ENCODE measurements at regions not wholly inside any gene's neighbourhood (a gene's known extent, or its start where the extent isn't known, plus 50 kb on each side); places are given as distances from the start of the nearest gene placed in this dataset.

GRCh38 chr7:42453931-42454361 is 216.9 kb upstream of the GLI3 start:
- no peak for DNase-seq (ENCODE audit: low read depth, low spot score)

GRCh38 chr7:42452356-42452755 is 215.3 kb upstream of the GLI3 start:
- DNase-seq (ENCODE audit: low read depth, low spot score): no peak

GRCh38 chr7:42449431-42449830 is 212.4 kb upstream of the GLI3 start:
- no peak for DNase-seq (ENCODE audit: low read depth, low spot score)

GRCh38 chr7:42448901-42449300 is 211.9 kb upstream of the GLI3 start:
- DNase-seq (ENCODE audit: low read depth, low spot score): no peak

- DNase-seq (ENCODE audit: low read depth, low spot score): no peak
Measured at GRCh38 chr7:42445691-42446090, 208.7 kb upstream of the GLI3 start.

DNA sequence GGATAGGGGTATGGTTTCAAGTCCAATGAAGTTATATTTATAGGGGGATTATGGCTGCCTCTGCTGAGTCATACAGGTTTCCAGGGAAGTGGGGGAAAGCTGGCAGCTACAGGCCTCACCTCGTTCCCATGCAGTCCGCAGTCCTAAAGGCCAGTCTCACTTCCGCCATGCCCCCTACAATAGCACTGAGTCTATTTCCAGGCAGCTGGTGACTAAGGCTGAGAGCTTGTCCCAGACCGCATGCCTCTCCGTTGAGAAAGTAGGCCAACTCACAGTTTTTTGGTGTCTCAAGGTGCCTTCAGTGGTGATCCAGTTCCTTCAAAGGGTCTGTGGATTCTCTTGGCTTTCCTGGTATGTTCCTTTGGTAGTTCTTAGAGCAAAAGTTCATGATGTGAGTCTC is 203.9 kb upstream of the GLI3 start:
- no peak for DNase-seq (ENCODE audit: low read depth, low spot score)

DNA sequence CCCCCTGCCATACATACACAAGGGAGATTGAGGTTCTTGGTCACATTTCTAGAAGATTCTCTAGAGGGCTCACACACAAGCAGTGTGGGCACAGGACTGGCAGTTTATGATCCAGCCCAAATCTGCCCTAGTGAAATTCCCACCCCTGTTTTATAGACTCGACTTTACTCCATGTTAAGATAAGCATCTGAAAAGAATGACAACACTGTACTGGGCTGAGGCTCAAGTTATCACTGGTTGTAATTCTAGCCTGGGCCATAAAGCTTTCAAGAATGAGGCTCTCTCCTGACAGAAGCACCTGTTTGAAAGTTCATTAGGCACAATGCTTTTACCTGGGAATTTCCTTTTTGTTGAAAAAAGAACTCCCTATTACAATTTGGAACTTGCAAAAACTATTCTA is 195.6 kb upstream of the GLI3 start:
- no peak for DNase-seq (ENCODE audit: low read depth, low spot score)

GRCh38 chr7:42431873-42432272 is 194.9 kb upstream of the GLI3 start:
- no peak for DNase-seq (ENCODE audit: low read depth, low spot score)

- DNase-seq (ENCODE audit: low read depth, low spot score): no peak
Measured at GRCh38 chr7:42429339-42429738, 192.3 kb upstream of the GLI3 start.

GRCh38 chr7:42426163-42426562 is 189.2 kb upstream of the GLI3 start:
- no peak for DNase-seq (ENCODE audit: low read depth, low spot score)

DNA sequence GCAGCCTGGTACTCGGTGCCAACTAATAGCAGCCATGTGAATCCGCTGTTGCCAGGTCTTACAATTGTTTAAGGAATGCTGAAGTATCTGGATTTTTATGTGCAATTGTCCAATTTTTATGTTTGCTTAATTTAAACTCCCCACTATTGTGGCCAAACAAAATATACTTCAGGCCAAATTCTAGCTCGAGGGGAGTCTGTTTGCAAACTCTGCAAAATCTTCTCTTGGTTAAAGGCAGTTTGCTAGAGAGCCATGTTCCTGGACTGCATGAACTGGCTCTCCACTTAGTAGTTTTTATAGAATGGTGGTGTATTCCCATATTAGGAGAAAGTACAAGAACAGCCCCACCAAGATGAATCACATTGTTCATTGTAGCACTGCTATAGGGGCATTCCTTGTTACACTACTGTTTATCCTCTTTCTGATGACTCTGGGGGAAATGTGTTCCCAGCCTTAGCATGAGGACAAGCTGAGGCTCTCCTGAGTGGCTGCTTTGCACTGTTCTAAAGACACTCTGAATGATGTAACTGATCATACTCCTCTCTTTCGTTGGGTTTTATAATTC is 178.0 kb upstream of the GLI3 start:
- no peak for DNase-seq (ENCODE audit: low read depth, low spot score)

DNA sequence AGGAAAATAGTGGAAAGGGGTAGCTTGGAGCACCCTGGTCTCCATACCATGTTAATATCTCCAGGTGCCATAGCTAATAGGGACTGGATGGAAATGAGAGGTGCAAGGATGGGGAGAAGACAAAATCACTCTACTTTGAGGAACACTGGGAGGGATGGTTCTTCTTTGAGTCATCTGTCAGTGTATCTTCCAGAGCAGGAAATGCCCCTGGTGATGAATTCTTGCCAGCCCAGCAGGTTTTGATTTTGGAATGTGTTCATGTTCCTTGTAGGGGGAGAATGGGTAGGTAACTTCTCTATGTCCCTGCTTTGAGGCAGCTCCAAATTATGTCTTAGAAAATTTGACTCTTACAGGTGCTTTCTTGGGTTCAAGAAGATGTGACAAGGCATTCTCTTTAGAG is 177.0 kb upstream of the GLI3 start:
- no peak for DNase-seq (ENCODE audit: low read depth, low spot score)

GRCh38 chr7:42409296-42409695 is 172.3 kb upstream of the GLI3 start:
- DNase-seq (ENCODE audit: low read depth, low spot score): no peak

DNA sequence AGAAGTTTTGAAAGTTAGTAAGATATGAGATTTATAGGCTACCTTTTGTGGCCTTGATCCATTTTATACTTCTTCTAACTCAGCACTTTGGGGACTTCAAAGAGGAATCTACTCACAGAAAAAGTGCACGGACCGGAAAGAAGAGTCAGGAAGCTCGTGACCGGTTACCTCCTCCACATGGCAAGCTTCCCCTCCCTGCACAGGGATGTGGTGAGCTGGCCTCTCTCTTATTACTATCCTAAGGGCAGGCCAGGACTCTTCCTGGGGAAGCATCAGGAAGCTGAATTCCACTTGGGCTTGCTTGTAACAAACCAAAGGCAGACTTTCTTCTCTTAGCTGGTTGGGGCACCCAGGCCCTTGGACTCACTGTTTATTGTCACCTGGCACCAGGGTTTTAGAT is 170.8 kb upstream of the GLI3 start:
- peak; percentile 14 for DNase-seq (ENCODE audit: low read depth, low spot score)

DNA sequence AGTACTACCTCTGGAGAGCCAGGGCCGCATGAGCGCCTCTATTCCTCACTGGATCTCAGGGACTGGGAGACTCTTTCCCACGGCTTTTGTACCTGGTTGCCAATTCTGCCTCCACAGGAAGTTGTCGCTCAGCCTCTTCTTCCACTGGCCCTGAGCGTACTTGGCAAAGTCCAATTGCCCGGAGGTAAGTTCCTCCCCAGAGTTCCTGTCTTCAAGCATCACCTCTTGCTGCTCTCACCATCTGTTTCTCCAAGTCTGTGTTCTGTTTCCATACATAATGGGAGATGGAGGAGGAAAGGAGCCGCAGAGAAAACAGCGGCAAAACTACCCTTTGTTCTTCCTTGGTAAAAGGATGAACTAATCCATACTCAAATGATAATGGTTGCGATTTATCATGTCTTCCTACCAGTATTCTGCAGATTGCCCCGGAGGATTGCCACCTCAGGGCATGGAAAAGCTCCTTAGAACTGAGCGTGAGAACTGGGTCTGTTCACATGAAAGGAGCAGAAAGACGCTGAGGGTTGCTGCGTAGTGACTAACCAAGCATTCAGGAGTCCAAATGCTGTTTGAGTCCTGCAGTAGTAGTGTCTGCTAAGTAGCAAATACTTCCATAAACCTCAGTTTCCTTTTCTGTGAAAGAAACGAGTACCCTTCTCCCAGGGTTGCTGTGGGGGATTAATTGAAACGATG is 170.2 kb upstream of the GLI3 start:
- DNase-seq (ENCODE audit: low read depth, low spot score): no peak

DNA sequence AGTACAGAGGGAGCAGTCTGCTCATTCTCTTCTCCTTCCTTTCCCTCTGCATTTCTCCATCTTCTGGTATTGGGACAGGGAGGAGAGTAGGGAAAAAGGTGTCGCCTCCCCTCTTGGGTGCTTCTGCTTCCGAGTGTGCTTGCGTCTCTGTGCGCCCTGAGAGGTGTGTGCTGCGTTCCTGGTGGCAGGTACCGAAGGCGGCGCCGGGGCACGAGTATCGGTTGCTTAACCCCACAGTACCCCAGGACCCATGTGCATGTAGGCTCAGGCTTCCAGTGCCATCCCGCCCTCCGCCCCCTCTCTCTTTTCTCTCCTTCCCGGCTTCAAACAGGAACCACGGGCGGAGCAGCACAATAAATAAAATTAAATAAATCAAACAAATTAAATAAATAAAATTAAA is 169.3 kb upstream of the GLI3 start:
- no peak for DNase-seq (ENCODE audit: low read depth, low spot score)

DNA sequence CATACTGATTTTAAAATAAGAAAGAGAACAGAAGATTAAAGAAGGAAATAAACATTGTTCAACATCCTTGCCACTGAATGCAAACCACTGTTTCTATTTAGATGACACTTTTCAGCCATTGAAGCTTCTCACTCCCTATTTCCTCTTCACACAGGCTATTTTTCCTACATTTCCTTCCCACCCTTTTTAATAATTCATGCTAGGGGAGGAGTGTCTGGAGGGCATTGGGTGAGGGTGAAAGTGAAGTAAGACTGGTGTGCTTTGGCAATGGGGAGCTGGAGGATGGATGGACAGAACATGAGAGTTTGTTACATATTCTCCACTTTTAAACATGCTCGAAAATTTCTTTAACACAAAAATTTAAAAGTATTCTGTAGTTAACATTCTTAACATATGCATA is 168.8 kb upstream of the GLI3 start:
- DNase-seq (ENCODE audit: low read depth, low spot score): no peak

DNA sequence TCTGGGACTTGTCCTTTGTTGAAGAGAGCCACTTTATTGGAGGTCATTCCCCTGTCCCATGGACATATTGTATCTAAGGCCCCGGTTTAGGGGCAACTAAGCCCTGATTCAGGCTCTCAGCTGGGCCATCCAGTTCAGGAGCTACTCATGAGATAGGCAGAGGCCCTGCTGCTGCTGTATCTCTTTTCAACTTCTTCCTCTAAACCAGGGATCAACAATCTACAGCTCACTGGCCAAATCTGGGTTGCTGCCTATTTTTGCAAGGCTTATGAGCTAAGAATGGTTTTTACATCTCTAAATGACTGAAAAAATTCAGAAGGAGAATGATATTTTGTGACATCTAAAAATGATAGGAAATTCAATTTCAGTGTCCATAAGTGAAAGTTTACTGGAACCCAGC is 166.8 kb upstream of the GLI3 start:
- DNase-seq (ENCODE audit: low read depth, low spot score): no peak

DNA sequence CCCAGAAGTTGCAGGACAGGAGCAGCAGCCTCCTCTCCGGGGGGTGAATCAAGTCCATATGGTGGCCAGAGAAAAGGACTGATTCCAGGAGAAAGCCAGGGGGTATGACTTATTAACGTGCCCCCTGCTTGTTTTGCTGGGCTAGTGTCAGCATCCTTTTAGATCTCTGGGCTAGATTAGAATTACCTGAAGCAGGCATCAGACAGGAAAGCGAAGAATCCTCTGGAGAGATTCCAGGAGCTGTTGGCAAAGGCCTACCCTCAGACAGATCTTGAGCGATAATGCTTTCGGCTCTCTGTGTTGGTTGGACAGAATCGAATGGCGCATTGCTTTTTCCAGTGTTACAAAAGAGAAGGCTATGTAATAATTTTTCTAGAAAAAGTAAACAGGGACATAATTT is 164.0 kb upstream of the GLI3 start:
- DNase-seq (ENCODE audit: low read depth, low spot score): no peak

DNA sequence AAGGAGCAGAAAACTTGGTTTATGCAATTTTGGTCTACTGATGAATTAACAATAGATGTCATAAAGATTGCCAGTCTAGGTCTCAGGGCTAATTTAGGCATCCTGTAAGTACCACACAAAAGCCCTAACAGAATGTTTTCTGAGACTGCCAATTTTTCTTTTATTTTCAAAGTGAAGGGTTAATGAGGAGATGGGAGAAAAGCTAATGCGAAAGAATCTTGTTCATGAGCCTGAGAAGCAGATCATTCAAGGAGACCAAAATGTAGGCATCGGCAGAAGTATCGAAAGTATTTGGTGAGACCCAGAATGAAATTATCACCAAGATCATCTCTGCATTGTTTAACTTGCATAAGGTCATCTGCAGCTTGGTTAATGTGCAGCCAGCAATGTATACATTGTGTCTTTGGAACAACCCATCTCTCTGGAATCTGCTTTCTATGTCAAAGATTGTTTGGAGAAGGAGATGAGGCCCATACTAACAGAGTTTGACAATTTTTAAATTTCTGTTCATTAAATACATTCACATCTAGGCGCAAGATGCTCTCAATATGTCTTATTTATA is 163.3 kb upstream of the GLI3 start:
- DNase-seq (ENCODE audit: low read depth, low spot score): no peak

- DNase-seq (ENCODE audit: low read depth, low spot score): no peak
Measured at GRCh38 chr7:42395607-42396006, 158.6 kb upstream of the GLI3 start.

DNA sequence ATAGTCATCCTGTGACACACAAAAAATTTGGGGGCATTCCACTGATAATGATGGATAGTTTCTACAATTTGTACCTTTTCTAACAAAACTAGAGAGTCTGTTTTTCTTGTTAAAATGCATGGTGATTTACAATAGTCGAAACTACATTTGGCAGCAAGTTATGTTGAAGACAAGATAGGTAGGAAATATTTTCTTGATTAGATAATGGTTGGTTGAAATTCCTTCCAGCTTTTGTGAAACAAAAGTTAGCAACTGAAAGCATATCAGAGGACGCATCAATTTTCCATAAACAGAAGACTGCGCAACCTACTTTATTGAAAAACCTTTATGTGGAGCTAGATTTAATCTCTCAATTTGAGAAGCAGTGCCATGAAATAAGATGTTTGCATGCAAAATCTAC is 155.8 kb upstream of the GLI3 start:
- no peak for DNase-seq (ENCODE audit: low read depth, low spot score)

- no peak for DNase-seq (ENCODE audit: low read depth, low spot score)
Measured at GRCh38 chr7:42389697-42390096, 152.7 kb upstream of the GLI3 start.

DNA sequence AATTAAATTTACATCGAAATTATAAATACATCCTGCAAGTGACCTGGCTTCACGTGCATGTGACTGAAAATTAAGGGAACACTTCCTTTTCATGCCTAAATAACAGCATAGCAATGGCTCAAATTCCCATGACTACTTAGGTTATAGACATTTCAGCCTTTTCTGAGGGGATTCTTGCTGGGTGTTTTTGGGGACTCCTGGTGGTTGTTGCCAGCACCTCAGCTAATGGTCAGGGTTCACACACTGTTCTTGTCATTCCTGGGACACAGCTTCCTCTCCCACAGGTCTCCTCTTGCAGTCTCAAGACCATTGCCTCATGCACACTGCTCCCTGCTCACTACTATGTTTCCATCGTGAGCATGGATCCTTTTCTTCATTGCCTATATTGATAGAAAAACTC is 148.9 kb upstream of the GLI3 start:
- DNase-seq (ENCODE audit: low read depth, low spot score): no peak
